ENCODE measurements at regions not wholly inside any gene's neighbourhood (a gene's known extent, or its start where the extent isn't known, plus 50 kb on each side); places are given as distances from the start of the nearest gene placed in this dataset.

DNA sequence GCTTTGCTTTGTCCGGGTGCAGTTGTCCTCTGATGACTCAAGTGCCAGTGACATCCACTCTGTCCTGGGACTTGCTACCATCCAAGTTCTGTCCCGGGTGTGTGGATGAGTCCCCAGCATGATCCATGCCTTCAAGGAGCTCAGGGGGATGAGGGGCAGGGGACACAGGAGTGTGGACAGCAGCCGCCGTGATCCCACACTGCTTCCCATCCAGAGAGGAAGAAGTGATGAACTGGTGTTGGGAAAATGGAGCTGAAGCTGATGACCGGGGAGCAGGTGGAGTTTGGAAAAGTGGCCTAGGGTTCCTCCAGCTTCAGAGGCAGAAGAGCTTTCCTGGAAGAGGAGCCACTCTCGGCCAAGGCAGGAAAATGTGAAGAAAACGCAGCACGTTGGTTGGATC, 249.6 kb upstream of the TNRC6C start:
- DNase-seq (ENCODE audit: low read depth in 1 of 2, low spot score in 1 of 2): no peak

DNA sequence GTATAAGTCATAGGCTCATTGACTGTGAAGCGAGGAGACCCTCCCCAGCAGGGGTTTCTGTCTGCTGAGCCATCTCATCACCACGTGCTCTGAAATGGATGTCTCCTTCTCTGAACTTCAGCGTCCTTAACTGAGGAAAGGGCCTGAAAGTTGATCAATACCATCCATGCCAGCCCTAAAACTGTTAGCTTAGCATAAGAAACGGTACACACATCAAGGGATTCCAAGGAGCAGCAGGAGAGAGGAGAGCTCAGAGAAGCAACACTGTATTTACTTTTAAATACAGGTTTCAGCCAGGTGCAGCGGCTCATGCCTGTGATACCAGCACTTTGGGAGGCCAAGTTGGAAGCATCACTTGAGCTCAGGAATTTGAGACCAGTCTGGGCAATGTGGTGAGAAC, 248.9 kb upstream of the TNRC6C start:
- DNase-seq (ENCODE audit: low read depth in 1 of 2, low spot score in 1 of 2): no peak

DNA sequence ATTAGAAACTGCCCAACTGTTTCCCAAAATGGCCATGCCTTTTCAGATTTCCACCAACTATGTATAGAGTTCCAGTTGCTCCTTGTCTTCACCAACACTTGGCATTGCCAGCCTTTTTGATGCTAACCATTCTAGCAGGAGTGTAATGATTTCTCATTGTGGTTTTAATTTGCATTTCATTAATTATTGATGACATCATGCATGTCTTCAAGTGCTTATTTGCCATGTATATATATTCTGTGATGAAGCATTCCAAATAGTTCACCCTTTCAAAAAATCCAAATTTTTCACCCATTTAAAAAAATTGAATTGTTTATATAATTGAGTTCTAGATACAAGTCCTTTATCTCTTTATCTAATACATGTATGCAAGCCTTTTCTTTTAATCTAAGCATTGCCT, 245.9 kb upstream of the TNRC6C start:
- no peak for DNase-seq (ENCODE audit: low read depth in 1 of 2, low spot score in 1 of 2)

DNA sequence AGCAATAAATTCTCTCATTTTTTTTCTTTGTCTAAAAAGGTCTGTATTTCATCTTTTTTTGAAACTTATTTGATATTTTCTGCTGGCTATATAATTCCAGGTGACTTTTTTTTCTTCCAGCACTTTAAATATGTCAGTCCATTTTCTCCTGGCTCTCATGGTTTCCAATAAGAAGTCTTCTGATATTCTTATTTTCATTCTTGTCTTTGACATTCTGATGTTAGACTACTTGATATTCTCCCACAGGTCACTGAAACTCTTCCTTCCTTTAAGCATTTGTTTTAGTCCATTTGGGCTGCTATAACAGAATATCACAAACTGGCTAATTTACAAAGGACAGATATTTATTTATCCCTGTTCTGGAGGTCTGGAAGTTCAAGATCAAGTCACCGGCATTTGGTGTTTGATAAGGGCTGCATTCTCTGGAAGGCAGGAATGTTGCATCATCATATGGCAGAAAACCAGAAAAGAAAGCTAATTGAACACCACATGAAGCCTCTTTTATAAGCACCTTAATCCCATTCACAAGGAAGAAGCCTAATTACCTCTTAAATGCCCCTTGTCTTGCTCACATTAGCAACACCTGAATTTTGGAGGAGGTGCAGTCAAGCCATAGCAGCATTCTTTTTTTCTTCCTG, 242.1 kb upstream of the TNRC6C start:
- DNase-seq (ENCODE audit: low read depth in 1 of 2, low spot score in 1 of 2): no peak

DNA sequence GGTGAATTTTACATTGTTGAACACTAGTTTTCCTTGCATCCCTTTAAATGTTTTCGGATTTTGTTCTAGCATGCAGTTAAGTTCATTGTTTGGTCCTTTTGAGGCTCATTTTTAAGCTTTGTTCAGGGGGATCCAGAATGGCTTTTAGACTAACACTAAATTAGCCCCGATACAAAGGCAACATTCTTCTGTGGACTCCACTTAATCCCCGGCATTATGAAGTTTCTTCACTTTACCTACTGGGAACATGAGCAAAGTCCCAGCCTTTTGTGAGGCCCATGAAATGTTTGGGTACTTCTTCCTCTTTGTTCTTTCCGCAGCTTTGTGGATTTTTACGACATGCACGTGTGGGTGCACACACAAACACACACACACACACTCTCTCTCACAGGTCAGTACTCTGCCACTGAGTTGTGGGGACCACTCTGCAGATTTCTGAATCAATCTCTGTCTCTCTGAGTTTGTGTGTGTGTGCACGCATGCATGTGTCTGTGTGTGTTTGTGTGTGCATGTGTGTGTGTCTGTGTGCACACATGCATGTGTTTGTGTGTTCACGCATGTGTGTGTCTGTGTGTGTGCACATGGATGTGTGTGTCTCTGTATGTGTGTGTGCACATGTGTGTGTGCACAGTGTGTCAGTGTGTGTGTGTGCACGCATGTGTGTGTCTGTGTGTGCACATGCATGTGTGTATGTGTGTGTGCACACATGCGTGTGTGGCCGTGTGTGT, 240.4 kb upstream of the TNRC6C start:
- no peak for DNase-seq (ENCODE audit: low read depth in 1 of 2, low spot score in 1 of 2)

DNA sequence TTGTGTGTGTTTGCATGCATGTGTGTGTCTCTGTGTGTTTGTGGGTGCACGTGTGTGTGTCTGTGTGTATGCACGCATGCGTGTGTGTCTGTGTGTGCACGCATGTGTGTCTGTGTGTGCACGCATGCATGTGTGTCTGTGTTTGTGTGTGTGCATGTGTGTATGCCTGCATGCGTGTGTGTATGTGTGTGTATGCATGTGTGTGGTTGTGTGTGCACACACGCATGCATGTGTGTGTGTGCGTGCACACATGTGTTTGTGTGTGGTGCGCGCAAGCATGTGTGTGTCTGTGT, 239.9 kb upstream of the TNRC6C start:
- DNase-seq (ENCODE audit: low read depth in 1 of 2, low spot score in 1 of 2): no peak

DNA sequence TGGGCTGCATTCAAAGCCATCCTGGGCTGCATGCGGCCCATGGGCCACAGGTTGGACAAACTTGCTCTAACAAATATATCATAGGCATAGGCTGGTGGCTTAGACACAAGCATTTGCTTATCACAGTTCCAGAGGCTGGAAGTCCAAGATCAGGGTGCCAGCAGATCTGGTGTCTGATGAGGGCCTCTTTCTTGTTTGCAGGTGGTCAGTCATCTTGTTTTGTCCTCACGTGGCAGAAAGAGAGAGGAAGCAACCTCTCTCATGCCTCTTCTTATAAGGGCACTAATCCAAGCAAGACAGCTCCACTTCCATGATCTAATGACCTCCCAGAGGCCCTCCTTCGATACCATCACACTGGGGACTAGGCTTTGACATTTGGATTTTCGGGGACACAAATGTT, 238.7 kb upstream of the TNRC6C start:
- no peak for DNase-seq (ENCODE audit: low read depth in 1 of 2, low spot score in 1 of 2)

DNA sequence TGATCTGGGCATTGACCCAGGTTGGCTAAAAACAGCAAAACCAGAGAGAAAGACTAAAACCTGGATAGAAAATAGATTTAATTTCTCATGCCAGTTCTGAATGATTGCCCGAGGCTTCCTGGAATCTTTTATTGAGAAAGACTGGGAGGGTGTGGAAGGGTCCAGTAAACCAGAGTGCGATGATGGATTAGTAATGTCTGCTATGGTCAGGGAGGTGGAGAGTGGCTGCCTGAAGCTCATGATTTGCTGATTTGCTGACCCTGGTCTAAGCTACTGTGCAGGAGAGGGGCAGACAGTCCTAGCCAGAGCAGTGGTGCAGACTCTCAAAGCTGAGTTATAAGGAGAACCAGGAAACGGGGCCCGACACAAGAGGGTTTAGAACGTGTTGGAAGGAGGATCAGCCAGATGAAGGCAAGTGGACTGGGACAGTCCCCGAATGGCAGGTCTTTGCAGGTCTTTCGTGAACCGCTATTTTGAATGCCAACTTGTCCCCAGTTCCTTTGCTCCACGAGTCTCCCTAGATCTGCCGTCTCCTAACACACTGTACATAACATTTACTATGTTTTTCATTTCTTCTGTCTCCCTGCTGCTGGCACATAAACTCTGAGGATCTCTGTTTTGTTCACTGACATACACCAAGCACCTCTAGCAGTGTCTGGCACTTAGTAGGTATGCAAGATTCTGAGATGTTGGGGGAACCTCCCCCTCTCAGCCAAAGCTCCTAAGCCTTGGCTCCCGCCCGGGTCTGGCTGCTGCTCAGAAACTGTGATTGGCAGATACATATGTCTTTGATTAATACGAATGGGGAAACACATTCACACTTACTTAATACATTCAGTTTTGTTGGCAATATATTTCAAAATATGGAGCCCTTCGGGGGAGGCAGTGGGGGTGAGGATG, 237.3 kb upstream of the TNRC6C start:
- DNase-seq (ENCODE audit: low read depth in 1 of 2, low spot score in 1 of 2): no peak

DNA sequence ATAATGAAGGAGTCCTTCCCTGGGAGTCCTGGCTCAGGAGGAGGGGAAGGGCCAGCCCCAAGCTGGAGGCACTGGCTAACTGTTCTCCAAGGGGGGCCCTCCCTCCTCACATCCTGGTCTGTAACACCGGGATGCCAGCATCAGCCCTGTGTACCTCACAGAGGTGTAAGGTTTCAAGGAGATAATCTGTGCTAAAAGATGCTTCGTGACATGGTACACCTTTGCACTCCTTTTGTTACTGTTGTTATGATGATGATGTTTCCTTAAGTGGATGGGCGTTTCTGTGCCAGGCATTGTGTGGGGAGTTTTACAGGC, 236.7 kb upstream of the TNRC6C start:
- DNase-seq (ENCODE audit: low read depth in 1 of 2, low spot score in 1 of 2): no peak

DNA sequence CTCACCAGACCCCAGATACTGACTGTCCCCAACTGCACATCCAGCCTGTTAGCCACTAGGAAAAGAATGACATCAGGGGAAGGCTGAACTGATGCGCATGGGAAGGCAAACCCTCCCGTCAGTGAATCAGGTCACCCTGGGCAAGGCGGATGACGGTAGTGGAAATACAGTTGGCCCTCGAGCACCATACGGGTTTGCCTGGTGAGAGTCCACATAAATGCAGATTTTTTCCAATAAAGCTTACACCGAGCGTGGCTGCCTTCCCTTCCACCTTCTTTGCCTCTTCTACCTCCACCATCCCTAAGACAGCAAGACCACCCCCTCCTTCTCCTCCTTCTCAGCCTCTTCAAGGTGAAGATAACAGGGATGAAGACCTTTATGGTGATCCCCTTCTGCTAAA, 236.1 kb upstream of the TNRC6C start:
- no peak for DNase-seq (ENCODE audit: low read depth in 1 of 2, low spot score in 1 of 2)

DNA sequence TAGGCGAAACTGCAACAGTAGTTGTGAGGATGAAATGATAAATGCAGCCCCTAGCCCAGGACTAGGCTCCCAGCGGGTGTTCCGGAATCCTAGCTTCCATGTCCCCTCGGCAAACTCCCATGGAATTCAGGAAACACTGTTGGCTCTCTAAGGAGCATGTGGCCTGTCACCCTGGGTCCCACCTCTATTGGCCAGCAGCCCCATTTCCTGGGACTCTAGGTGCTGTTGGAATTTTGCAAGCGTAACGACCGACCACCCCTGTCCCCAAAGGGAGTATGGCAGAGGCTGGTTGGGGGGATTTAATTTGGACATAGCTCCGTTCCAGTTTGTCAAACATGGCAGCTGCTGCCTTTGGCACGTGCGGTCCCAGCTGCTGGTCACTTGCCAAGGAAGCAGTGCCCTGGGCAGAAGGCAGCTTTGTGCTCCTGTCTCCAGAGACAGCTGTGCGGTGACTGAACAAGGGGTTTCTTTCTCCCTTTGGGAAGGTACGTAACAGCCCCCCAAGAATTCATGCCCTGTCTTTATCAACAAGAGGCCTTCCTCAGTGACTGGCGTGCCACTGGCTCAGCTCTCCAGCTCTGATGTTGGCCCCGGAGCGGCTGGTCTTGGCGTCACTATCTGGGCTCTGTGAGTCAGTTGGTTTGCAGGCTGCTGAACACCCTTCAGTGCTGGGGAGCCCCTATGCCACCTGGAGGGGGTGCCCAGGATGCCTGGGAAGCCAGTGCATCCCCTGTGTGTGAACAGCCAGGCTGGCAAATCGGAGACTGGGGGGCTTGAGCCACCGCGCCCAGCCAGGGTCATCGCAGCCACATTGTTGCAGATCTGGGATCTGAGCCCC, 235.2 kb upstream of the TNRC6C start:
- DNase-seq (ENCODE audit: low read depth in 1 of 2, low spot score in 1 of 2): no peak

DNA sequence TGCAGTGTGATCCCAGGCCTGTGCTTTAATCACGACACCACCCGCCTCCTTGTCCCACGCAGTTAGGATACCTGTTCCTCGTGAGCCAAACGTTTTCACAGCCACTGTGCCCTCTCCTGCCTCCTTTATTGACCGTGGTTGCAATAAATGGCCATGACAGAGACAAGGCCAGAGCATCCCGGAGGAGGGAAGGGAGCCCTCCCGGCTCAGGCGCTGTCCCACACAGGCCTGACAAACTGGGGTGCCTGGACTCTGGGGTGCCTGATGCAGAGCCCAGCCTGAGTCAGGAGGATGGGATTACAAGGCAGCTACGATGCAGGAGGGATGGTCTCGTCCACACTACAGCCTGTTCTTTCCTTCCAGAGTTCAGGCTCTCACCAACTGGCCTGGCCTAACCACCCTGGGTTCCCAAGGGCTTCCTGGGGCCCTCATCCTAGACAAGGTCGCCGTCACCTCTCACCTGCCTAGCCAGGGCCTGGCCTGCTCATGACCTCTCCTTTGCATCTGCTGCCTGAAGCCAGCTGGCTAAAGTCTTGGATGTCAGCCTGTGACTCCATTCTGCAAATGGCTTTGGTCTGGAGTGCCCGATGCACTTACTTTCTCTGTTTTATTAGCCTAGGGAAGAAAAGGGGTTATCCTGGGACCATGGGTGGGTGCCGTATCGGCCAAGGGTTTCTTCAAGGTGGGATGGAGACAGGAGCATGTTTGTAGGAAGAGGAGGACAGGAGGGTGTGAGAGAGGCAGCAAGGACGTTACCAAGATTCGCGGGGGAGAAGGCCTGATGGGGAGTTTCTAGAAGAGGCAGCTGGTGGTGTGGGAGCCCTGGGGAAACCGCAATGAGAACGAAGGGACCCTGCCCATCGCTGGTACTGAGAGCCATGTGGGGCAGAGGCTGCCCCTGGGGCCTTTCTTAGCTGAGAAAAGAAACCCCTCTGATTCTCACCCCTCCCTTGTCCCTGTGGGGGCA, 234.3 kb upstream of the TNRC6C start:
- DNase-seq (ENCODE audit: low read depth in 1 of 2, low spot score in 1 of 2): no peak

DNA sequence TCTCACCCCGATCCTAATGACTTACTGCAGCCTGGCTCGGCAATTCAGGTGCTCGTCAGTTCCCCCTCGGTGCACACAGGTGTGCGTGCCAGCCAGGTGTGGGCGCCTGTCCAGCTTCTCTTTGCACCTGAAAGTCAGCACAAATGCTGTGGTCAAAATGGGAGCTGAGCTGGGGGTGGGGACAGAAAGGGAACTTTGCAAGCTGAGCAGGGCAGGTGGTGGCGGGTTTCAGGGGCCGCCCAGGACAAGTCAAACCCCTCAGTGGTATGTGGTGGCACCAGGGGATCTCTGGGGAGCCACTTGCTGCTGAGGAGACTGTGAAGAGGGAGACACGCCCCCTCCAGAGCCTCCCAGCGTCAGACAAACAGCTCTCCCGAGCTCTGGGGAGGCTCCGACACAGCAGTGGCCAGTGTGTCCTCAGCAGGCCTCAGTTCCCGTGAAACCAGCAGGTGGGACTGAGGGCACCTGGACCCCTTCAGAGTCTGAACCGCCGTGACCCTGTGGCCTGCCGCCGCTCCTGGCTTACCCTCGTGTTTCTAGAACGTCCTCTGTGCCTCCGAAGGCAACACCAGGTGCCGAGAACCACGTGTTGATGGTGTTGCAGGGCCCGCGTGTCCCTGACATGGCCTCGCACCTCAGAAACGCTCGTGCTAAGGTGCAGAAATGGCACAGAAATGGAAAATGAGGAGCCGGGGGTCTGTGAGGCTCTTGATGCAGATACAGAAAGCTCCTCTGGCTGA, 233.5 kb upstream of the TNRC6C start:
- DNase-seq (ENCODE audit: low read depth in 1 of 2, low spot score in 1 of 2): no peak

DNA sequence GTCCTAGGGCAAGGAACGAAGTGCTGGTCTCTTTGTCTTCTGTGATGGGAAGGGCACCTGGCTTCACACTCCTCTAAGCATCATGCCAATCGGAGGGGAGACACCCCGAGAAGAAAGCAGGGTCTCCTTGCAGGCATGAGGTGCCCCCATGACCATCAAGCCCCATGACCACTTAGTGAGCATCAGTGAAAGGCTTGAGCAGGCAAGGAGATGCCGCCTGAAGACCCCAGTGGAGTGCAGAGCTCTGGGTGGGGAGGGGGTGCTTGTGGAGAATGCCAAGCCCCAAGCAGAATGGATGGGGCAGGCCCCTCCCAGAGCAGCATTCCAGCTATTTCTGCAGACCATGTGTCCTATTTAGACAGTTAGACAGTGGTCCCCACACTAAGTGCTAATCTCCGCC, 232.7 kb upstream of the TNRC6C start:
- no peak for DNase-seq (ENCODE audit: low read depth in 1 of 2, low spot score in 1 of 2)

DNA sequence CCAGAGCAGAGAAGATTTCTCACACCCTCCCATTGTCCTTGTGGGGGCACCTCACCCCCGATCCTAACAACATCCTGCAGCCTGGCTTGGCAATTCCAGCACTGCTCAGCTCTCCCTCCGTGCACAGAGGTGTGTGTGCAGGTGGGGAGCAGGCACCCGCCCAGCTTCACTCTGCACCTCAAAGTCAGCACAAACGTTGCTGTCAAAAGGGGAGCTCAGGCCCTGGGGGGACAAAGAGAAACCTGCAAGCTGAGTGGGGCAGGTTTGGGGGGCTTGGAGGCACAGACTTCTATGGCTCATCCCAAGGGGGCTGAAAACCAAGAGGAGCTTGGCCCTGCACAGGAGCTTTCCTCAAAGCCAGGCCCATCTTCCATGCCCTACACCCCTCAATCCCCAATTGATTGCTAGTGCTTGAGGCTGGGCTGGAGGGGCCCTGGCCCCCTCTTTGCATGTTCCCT, 231.9 kb upstream of the TNRC6C start:
- no peak for DNase-seq (ENCODE audit: low read depth in 1 of 2, low spot score in 1 of 2)

DNA sequence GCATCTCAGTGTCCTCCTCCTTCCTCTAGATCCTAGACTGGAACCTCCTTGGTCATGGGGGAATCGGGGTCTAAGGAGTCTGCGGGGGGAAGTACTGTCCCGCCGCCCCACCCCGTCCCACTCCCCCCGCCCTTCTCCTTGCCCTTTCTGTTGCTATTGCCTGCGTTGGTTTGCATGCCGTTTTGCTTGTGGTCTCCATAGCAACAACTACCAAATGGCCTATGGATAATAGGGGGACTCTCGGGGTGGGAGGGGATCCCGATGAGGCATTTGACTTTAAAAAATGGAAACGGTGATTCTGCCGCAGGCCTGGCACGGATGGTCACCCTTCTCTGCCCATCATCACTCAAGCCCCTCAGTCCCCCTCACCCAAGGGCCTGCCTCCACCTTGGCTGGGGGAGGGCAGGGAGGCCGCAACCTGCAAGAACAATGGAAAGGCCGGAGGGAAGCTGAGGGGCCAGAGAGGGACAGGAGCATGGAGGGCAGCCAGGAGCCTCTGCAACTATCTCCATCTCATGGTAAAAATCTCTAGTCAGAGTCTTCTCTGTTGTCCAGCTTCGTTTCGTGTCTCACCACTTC, 231.4 kb upstream of the TNRC6C start:
- no peak for DNase-seq (ENCODE audit: low read depth in 1 of 2, low spot score in 1 of 2)

DNA sequence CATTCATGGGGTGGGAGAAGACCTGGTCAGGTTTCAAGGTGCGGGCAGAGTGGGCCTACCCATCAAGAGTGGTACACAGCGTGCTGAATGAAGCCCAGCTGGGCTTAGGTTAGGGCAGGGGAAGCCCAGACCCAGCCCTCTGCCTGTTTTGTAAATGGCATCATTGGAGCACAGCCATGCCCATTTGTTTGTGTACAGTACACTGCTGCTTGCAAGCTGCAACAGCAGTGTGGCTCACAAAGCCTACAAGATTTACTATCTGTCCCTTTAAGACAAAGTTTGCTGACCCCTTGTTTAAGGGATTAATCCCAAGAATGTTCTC, 230.1 kb upstream of the TNRC6C start:
- no peak for DNase-seq (ENCODE audit: low read depth in 1 of 2, low spot score in 1 of 2)

DNA sequence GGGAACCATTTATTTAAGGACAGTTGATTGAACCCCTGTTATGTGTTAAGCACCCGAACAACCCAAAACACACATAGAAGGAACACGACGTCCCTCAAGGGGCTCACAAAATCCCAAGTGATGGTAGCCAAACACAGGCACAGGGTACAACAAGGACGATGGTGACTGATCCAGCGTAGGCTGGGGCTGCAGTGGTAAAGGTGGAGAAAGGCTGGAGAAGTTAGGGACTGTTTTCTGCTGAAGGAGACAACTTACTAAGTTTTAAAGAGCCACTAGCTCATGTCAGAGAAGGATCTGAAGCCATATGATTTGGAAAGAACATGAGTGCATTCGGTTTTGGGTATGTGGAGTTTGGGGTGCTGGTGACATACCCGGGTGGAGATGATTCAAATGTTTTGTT, 229.6 kb upstream of the TNRC6C start:
- no peak for DNase-seq (ENCODE audit: low read depth in 1 of 2, low spot score in 1 of 2)

DNA sequence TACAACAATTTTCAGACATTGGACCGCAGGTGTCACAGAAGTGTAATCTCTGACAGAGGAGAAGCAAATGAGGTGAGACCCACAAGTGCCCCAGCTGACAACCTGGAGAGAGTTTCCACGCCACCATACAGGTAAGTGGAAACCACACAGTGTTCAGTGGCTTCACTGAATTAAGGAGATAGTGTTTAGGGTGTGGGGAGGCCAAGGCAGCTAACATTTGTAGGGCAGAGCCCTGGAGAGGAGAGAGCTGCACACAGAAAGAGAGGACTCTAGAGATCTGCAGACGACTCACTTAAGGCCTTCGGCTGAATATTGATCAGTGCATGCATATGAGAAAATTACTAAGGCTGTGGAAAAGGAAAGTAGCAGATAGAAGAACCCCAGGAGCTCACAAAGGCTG, 228.9 kb upstream of the TNRC6C start:
- DNase-seq (ENCODE audit: low read depth in 1 of 2, low spot score in 1 of 2): no peak

DNA sequence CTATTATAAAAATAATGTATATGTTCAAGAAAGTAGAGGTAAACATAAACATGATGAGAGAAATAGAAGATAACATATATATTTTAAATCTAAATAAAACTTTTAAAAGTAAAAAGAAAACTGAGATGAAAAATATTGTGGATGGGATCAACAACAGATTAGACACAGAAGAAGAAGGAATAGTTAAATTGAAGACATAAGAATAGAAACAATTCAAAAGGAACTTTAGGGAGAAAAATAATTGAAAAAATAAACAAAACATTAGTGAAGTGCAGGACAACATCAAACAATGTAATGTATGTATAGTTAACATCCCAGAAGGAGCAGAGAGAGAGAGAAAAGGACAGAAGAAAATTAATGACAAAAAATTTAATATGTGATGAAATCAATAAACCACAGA, 228.1 kb upstream of the TNRC6C start:
- no peak for DNase-seq (ENCODE audit: low read depth in 1 of 2, low spot score in 1 of 2)
